Ascending aorta (tissue), 2 donors: ENCODE measurements at regions not wholly inside any gene's neighbourhood (a gene's known extent, or its start where the extent isn't known, plus 50 kb on each side); places are given as distances from the start of the nearest gene placed in this dataset.
"Not testable (repeated sequence)": the region's sequence is repeated elsewhere in the genome, so short reads cannot be mapped to it uniquely, and the experiment has no call there.

Experiments
- DNase-seq, 2 donors: peaks; one replicate each; pipeline ENCODE4 v3.0.0-alpha.2; 2019; ENCODE audit warnings: low spot score in 2 of 2
- H3K27ac ChIP-seq, 2 donors: fragments of 200-600 bp; sonication (generic); one replicate each; pipeline ENCODE4 v1.5.1; 2016 to 2017; ENCODE audit warnings: mild to moderate bottlenecking in 1 of 2
- H3K27me3 ChIP-seq: fragments of 200-600 bp; sonication (generic); one replicate; pipeline ENCODE4 v1.5.1; 2017
- H3K36me3 ChIP-seq, 2 donors: fragments of 200-600 bp; sonication (generic); one replicate each; pipeline ENCODE4 v1.5.1; 2016
- H3K4me1 ChIP-seq, 2 donors: fragments of 200-600 bp; sonication (generic); one replicate each; pipeline ENCODE4 v1.5.1; 2016 to 2017; ENCODE audit warnings: mild to moderate bottlenecking in 1 of 2
- H3K4me3 ChIP-seq, 2 donors: fragments of 200-600 bp; sonication (generic); one replicate each; pipeline ENCODE4 v1.5.1; 2016 to 2017; ENCODE audit warnings: mild to moderate bottlenecking in 1 of 2
- H3K9me3 ChIP-seq, 2 donors: fragments of 200-600 bp; sonication (generic); one replicate each; pipeline ENCODE4 v1.5.1; 2016
- CTCF ChIP-seq, 3 experiments: fragments of 200-600 bp in 2 of 3; fragments of 450-650 bp in 1 of 3; sonication (generic) in 2 of 3; IDR thresholded peaks; one replicate each; pipeline ENCODE4 v1.5.1; 2016 to 2019; ENCODE audit warnings: antibody characterized with exemption in 3 of 3, mild to moderate bottlenecking in 1 of 3, moderate library complexity in 1 of 3
- intact Hi-C: fragments of 100-400 bp; cut with DNase I; formaldehyde crosslinking; loops from one replicate; pipeline ENCODE4 v1.15.1; 2023

- no peak for TF ChIP-seq CTCF (IDR thresholded peaks at IDR 0.05)
- no peak for DNase-seq
- intact Hi-C loops = no loop called here
Observed at GRCh38 chr1:221979444-221980032, 237.6 kb upstream of the DUSP10 start.

GRCh38 chr1:221978631-221979334 is 236.9 kb upstream of the DUSP10 start:
- H3K4me1 ChIP-seq, intact Hi-C loops, H3K9me3 ChIP-seq, DNase-seq, H3K27me3 ChIP-seq, H3K4me3 ChIP-seq, H3K36me3 ChIP-seq, H3K27ac ChIP-seq: not testable (repeated sequence)

More at GRCh38 chr1:221979444-221980032, 237.6 kb upstream of the DUSP10 start:
- H3K4me3 ChIP-seq = no peak overlapping the region
- no peak overlapping the region for H3K27ac ChIP-seq
- no peaks in the 10 kb centered on the region for H3K36me3 ChIP-seq
- H3K4me1 ChIP-seq = no peaks in the 10 kb centered on the region
- H3K27me3 ChIP-seq = no peaks in the 10 kb centered on the region
- H3K9me3 ChIP-seq = no peaks in the 10 kb centered on the region

GRCh38 chr1:221973787-221974186 is 231.9 kb upstream of the DUSP10 start:
- H3K36me3 ChIP-seq, H3K27ac ChIP-seq, intact Hi-C loops, DNase-seq, H3K4me3 ChIP-seq, H3K27me3 ChIP-seq, H3K4me1 ChIP-seq, H3K9me3 ChIP-seq: not testable (repeated sequence)

DNA sequence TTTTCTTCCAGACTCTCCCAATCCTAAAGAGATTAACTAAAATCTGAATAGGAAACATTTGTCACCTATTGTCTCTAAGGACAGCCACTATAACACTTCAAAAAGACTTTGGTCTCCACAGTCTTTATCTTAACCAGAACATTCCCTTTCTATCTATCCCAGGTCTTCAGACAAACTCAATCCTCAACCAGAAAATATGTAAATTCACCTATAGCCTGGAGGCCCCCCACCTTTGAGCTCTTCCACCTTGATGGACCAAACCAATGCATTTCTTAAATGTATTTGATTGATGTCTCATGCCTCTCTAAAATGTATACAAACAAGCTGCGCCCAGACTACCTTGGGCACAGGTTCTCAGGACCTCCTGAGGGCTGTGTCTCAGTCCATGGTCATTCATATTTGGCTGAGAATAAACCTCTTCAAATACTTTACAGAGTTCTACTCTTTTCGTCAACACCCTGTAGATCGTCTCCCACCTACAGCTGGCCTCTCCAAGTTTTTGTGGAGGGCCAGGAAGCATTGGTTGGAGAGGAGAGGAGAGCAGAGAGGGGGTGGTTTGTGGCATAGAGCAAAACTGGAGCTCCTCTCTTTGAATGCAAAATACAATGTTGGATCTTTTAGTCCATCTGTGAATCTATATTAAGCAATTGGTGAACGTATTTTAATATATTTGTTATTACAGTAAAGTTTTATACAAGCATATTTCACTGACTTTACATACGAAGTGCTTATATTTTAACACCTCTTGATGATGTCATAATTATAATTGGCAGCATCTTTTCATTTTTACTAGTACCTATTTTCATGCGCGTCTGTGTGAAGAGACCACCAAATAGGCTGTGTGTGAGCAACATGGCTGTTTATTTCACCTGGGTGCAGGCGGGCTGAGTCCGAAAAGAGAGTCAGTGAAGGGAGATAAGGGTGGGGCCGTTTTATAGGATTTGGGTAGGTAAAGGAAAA is 230.7 kb upstream of the DUSP10 start:
- Histone ChIP-seq H3K27me3 (no peaks in the 10 kb centered on the region), H3K9me3 (no peaks in the 10 kb centered on the region), H3K4me1 (no peaks in the 10 kb centered on the region), H3K36me3 (no peaks in the 10 kb centered on the region), H3K4me3 (no peak overlapping the region), H3K27ac (no peak overlapping the region)
- intact Hi-C loops = no loop called here
- DNase-seq = no peak
- no peak for TF ChIP-seq CTCF (IDR thresholded peaks at IDR 0.05)

GRCh38 chr1:221971035-221971434 is 229.1 kb upstream of the DUSP10 start:
- H3K4me1 ChIP-seq, H3K9me3 ChIP-seq, H3K27ac ChIP-seq, intact Hi-C loops, H3K4me3 ChIP-seq, H3K27me3 ChIP-seq, DNase-seq, H3K36me3 ChIP-seq: not testable (repeated sequence)

GRCh38 chr1:221969298-221969858 is 227.5 kb upstream of the DUSP10 start:
- intact Hi-C loops, H3K27me3 ChIP-seq, H3K9me3 ChIP-seq, H3K27ac ChIP-seq, H3K36me3 ChIP-seq, H3K4me1 ChIP-seq, DNase-seq, H3K4me3 ChIP-seq: not testable (repeated sequence)

GRCh38 chr1:221967538-221967937 is 225.6 kb upstream of the DUSP10 start:
- H3K27me3 ChIP-seq, DNase-seq, H3K4me3 ChIP-seq, H3K9me3 ChIP-seq, H3K4me1 ChIP-seq, H3K36me3 ChIP-seq, H3K27ac ChIP-seq, intact Hi-C loops: not testable (repeated sequence)

DNA sequence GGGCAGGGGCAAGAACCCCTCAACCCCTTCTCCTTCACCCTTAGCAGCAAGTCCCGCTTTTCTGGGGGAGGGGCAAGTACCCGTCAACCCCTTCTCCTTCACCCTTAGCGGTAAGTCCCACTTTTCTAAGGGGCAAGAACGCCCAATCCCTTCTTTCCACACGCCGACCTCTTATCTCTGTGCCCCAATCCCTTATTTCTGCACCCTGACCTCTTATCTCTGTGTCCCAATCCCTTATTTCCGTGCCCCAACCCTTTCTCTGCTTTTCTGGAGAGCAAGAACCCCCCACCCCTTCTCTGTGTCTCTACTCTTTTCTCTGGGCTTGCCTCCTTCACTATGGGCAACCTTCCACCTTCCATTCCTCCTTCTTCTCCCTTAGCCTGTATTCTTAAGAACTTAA is 225.0 kb upstream of the DUSP10 start:
- H3K9me3 ChIP-seq, H3K27ac ChIP-seq, H3K27me3 ChIP-seq, H3K4me1 ChIP-seq, H3K4me3 ChIP-seq, intact Hi-C loops, H3K36me3 ChIP-seq, DNase-seq: not testable (repeated sequence)

DNA sequence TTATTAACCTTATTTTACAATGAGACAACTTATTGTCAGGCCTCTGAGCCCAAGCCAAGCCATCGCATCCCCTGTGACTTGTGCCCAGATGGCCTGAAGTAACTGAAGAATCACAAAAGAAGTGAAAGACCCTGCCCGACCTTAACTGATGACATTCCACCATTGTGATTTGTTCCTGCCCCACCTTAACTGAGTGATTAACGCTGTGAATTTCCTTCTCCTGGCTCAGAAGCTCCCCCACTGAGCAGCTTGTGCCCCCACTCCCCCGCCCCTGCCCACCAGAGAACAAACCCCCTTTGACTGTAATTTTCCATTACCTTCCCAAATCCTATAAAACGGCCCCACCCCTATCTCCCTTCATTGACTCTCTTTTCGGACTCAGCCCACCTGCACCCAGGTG is 224.0 kb upstream of the DUSP10 start:
- H3K36me3 ChIP-seq, H3K9me3 ChIP-seq, H3K4me3 ChIP-seq, H3K27ac ChIP-seq, DNase-seq, H3K27me3 ChIP-seq, intact Hi-C loops, H3K4me1 ChIP-seq: not testable (repeated sequence)
